Astrocyte (in vitro differentiated cells and primary cell): ENCODE measurements at regions not wholly inside any gene's neighbourhood (a gene's known extent, or its start where the extent isn't known, plus 50 kb on each side); places are given as distances from the start of the nearest gene placed in this dataset.

Source experiments
- EZH2 ChIP-seq: IDR thresholded peaks from 2 replicates; pipeline ENCODE4 v1.6.1; 2012; ENCODE audit warnings: mild to moderate bottlenecking, low read length, inconsistent platforms; ENCODE audit not compliant: insufficient read depth
- TF ChIP-seq, protein P1 (sequence below): IDR thresholded peaks from 2 replicates; pipeline ENCODE4 v1.5.1; 2011; ENCODE audit warnings: low read depth, mild to moderate bottlenecking, inconsistent platforms, low read length, moderate library complexity; ENCODE audit not compliant: insufficient read depth

DNA sequence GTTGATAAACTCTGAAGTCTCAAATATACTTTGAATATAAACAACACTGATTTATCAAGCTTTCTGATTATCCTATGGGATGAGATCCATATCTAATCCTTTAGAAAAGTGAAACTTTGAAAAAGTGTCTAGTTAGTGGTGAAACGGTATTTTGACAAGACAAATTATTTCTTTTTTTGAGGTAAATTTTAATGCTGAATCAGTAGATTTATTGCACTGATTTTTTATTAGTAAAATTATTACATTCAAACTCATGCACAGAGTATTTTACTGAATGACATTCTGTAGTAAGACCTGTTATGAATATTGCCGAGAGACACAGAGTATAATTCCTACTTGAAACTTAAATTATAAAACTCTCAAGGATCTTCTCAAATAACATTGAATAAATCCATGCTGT is 679.1 kb upstream of the SPRY2 start:
- TF ChIP-seq, protein P1, sequence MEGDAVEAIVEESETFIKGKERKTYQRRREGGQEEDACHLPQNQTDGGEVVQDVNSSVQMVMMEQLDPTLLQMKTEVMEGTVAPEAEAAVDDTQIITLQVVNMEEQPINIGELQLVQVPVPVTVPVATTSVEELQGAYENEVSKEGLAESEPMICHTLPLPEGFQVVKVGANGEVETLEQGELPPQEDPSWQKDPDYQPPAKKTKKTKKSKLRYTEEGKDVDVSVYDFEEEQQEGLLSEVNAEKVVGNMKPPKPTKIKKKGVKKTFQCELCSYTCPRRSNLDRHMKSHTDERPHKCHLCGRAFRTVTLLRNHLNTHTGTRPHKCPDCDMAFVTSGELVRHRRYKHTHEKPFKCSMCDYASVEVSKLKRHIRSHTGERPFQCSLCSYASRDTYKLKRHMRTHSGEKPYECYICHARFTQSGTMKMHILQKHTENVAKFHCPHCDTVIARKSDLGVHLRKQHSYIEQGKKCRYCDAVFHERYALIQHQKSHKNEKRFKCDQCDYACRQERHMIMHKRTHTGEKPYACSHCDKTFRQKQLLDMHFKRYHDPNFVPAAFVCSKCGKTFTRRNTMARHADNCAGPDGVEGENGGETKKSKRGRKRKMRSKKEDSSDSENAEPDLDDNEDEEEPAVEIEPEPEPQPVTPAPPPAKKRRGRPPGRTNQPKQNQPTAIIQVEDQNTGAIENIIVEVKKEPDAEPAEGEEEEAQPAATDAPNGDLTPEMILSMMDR = no peak
- no peak for TF ChIP-seq EZH2
